ENCODE measurements at regions not wholly inside any gene's neighbourhood (a gene's known extent, or its start where the extent isn't known, plus 50 kb on each side); places are given as distances from the start of the nearest gene placed in this dataset.

DNA sequence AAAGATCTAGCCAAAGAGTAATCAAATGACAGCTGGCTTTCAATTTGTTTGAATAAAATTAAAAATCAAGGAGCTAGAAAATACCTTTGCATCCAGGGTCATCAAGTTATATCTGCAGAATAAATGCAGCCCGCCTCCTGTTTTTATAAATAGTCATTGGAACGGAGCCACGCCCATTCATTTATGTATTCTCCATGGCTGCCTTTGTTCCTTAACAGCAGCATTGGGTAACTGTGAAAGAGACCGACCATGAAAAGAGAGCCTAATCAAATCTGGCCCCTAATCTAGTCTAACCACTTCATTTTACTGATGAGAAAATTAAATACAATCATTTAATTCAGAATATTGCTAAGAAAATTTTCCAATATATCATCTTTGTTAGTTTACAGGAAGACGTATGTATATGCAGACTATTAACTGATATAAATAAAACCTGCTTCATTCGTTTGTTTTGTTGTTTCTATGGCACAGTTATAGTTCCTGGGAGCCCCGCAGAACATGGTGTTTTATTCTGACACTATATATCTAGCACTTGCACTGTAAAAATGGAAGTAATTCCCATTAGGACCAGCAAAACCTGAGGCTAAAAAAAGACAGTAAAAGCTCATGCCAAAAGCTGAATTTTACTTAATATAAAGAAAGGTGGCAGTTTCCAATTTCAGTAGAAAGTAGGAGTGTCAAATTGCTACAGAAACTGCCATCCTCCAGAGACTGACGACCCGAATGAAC, 111.8 kb upstream of the PALMD start:
- no peak for DNase-seq (ENCODE audit: low spot score)
- no peak for TF ChIP-seq CTCF (conservative IDR thresholded peaks at IDR 0.05; ENCODE audit: low read depth)
- CTCF ChIA-PET: interaction anchor here (0.6 to 0.9 kb wide), 3 partner anchors 112 to 692 kb away, joined by 3 to 5 read pairs (median 4); no protein-coding TSS in a partner anchor
- no peak overlapping the region for H3K27ac ChIP-seq
- POLR2A ChIA-PET (ENCODE audit: low non-redundant PET): no interaction called here

- POLR2A ChIA-PET (ENCODE audit: low non-redundant PET): no interaction called here
- CTCF ChIA-PET: interaction anchor here (0.8 kb wide), 1 partner anchor 692 kb away, joined by 3 read pairs; no protein-coding TSS in a partner anchor
Observed at GRCh38 chr1:99534638-99534930, 111.3 kb upstream of the PALMD start.

GRCh38 chr1:99535470-99536164, 110.3 kb upstream of the PALMD start:
- CTCF ChIA-PET: interaction anchor here (0.6 kb wide), 1 partner anchor 9 kb away, joined by 3 read pairs; no protein-coding TSS in a partner anchor
- no peak for DNase-seq (ENCODE audit: low spot score)
- no peak for TF ChIP-seq CTCF (conservative IDR thresholded peaks at IDR 0.05; ENCODE audit: low read depth)
- POLR2A ChIA-PET (ENCODE audit: low non-redundant PET): interaction anchor here (0.6 kb wide), 1 partner anchor 114 kb away, joined by 3 read pairs; no protein-coding TSS in a partner anchor
- no peak overlapping the region for H3K27ac ChIP-seq

More at GRCh38 chr1:99534638-99534930, 111.3 kb upstream of the PALMD start:
- no peak for TF ChIP-seq CTCF (conservative IDR thresholded peaks at IDR 0.05; ENCODE audit: low read depth)
- DNase-seq (ENCODE audit: low spot score): no peak
- H3K27ac ChIP-seq: no peak overlapping the region

DNA sequence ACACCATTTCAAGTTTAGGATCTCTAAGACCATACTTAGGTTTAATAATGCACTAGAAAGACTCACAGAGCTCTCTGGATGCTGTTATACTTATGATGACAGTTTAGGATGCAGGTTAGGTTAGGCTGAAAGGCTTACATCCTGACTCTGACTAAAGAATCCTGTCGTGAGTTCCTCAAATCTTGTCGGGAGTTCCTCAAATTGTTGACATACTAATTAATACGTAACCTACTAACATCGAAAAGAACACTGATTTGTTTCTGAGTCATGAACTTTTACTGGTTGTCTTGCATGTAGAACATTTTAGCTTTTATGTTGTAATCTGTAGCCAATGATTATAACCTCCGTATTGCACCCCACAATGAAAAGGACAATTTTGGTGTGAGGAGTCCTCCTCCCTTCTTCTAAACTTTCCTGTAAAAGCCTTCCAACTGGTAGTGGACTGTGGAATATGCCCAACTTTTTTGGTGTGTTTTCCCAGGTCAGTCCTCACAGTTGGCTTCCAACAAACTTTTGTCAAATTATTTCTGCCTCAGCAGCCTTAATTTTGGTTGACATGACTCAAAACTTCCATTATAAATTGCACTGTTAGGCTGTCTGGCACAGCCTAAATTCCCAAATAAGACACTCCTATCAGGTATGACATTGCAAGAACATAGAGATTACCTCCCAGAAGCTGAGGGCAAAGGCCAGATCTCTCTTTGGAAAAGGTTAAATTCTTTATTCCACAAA, 107.9 kb upstream of the PALMD start:
- no peak for DNase-seq (ENCODE audit: low spot score)
- CTCF ChIA-PET: no interaction called here
- no peak overlapping the region for H3K27ac ChIP-seq
- POLR2A ChIA-PET (ENCODE audit: low non-redundant PET): no interaction called here
- TF ChIP-seq CTCF (conservative IDR thresholded peaks at IDR 0.05; ENCODE audit: low read depth): no peak

GRCh38 chr1:99538618-99538956, 107.3 kb upstream of the PALMD start:
- H3K27ac ChIP-seq: no peak overlapping the region
- TF ChIP-seq CTCF (conservative IDR thresholded peaks at IDR 0.05; ENCODE audit: low read depth): no peak
- ChIA-PET POLR2A (ENCODE audit: low non-redundant PET) (no interaction called here), CTCF (no interaction called here)
- no peak for DNase-seq (ENCODE audit: low spot score)

- CTCF ChIA-PET: no interaction called here
- no peak for TF ChIP-seq CTCF (conservative IDR thresholded peaks at IDR 0.05; ENCODE audit: low read depth)
- H3K27ac ChIP-seq: no peak overlapping the region
- DNase-seq (ENCODE audit: low spot score): no peak
- POLR2A ChIA-PET (ENCODE audit: low non-redundant PET): no interaction called here
Observed at GRCh38 chr1:99539131-99539530, 106.8 kb upstream of the PALMD start.
